Esophagus squamous epithelium (tissue), 4 donors: ENCODE measurements at regions not wholly inside any gene's neighbourhood (a gene's known extent, or its start where the extent isn't known, plus 50 kb on each side); places are given as distances from the start of the nearest gene placed in this dataset.

Source experiments
- CTCF ChIP-seq, 6 experiments: fragments of 450-650 bp in 4 of 6; fragments of 200-600 bp in 2 of 6; sonication (generic) in 2 of 6; IDR thresholded peaks; one replicate each; pipeline ENCODE4 v1.5.1; 2016 to 2019; ENCODE audit warnings: antibody characterized with exemption in 6 of 6, mild to moderate bottlenecking in 4 of 6, moderate library complexity in 4 of 6
- POLR2A ChIP-seq, 4 donors: fragments of 450-650 bp; IDR thresholded peaks; one replicate each; pipeline ENCODE4 v1.6.1; 2017; ENCODE audit warnings: antibody characterized with exemption in 4 of 4, mild to moderate bottlenecking in 4 of 4, moderate library complexity in 3 of 4

- TF ChIP-seq CTCF (IDR thresholded peaks at IDR 0.05) (no peak), POLR2A (IDR thresholded peaks at IDR 0.05) (no peak)
Observed at GRCh38 chr9:135178498-135178897, 91.0 kb downstream of the OLFM1 start.
